ENCODE measurements at regions not wholly inside any gene's neighbourhood (a gene's known extent, or its start where the extent isn't known, plus 50 kb on each side); places are given as distances from the start of the nearest gene placed in this dataset.

GRCh38 chr2:144132357-144132756 lies 387.6 kb downstream of the ZEB2 start:
- Histone ChIP-seq H3K4me1 (ENCODE audit: insufficient read depth, low read length, poor library complexity, severe bottlenecking) (peaks cover 7% of the 10 kb centered on the region), H3K9me3 (ENCODE audit: low read depth, low read length, poor library complexity, severe bottlenecking) (no peaks in the 10 kb centered on the region), H3K4me3 (ENCODE audit: low read depth, low read length, poor library complexity, severe bottlenecking) (no peak overlapping the region), H3K27ac (ENCODE audit: low read depth, low read length, poor library complexity, severe bottlenecking) (no peak overlapping the region), H3K27me3 (replicated peaks; ENCODE audit: insufficient read depth, low read depth, low read length, poor library complexity) (no peaks in the 10 kb centered on the region), H3K36me3 (ENCODE audit: insufficient read depth, low read length, poor library complexity, severe bottlenecking) (no peaks in the 10 kb centered on the region)
- CTCF ChIA-PET: no interaction called here
- no TSS peak for BruUV-seq (replicated peaks)
- POLR2A ChIA-PET (ENCODE audit: low non-redundant PET): no interaction called here
- intact Hi-C loops (cut with micrococcal nuclease; ENCODE audit: unreplicated experiment): no loop called here
- DNase-seq (ENCODE audit: low spot score): no peak
- no peak for TF ChIP-seq EZH2 (IDR thresholded peaks at IDR 0.05; ENCODE audit: borderline replicate concordance, low read depth, low read length, poor library complexity, severe bottlenecking)
- TF ChIP-seq CTCF (conservative IDR thresholded peaks at IDR 0.05; ENCODE audit: low read depth, low read length): no peak

GRCh38 chr2:144131042-144131441 lies 388.9 kb downstream of the ZEB2 start:
- Histone ChIP-seq H3K36me3 (ENCODE audit: insufficient read depth, low read length, poor library complexity, severe bottlenecking) (no peaks in the 10 kb centered on the region), H3K9me3 (ENCODE audit: low read depth, low read length, poor library complexity, severe bottlenecking) (no peaks in the 10 kb centered on the region), H3K27ac (ENCODE audit: low read depth, low read length, poor library complexity, severe bottlenecking) (no peak overlapping the region), H3K4me1 (ENCODE audit: insufficient read depth, low read length, poor library complexity, severe bottlenecking) (peaks cover 4% of the 10 kb centered on the region), H3K4me3 (ENCODE audit: low read depth, low read length, poor library complexity, severe bottlenecking) (no peak overlapping the region), H3K27me3 (replicated peaks; ENCODE audit: insufficient read depth, low read depth, low read length, poor library complexity) (no peaks in the 10 kb centered on the region)
- DNase-seq (ENCODE audit: low spot score): no peak
- ChIA-PET CTCF (no interaction called here), POLR2A (ENCODE audit: low non-redundant PET) (no interaction called here)
- TF ChIP-seq EZH2 (IDR thresholded peaks at IDR 0.05; ENCODE audit: borderline replicate concordance, low read depth, low read length, poor library complexity, severe bottlenecking) (no peak), CTCF (conservative IDR thresholded peaks at IDR 0.05; ENCODE audit: low read depth, low read length) (no peak)
- BruUV-seq (replicated peaks): no TSS peak
- intact Hi-C loops (cut with micrococcal nuclease; ENCODE audit: unreplicated experiment): no loop called here

- Histone ChIP-seq H3K36me3 (ENCODE audit: insufficient read depth, low read length, poor library complexity, severe bottlenecking) (no peaks in the 10 kb centered on the region), H3K9me3 (ENCODE audit: low read depth, low read length, poor library complexity, severe bottlenecking) (no peaks in the 10 kb centered on the region), H3K27ac (ENCODE audit: low read depth, low read length, poor library complexity, severe bottlenecking) (no peak overlapping the region), H3K4me3 (ENCODE audit: low read depth, low read length, poor library complexity, severe bottlenecking) (no peak overlapping the region), H3K4me1 (ENCODE audit: insufficient read depth, low read length, poor library complexity, severe bottlenecking) (peaks cover 4% of the 10 kb centered on the region), H3K27me3 (replicated peaks; ENCODE audit: insufficient read depth, low read depth, low read length, poor library complexity) (no peaks in the 10 kb centered on the region)
- no peak for DNase-seq (ENCODE audit: low spot score)
- TF ChIP-seq CTCF (conservative IDR thresholded peaks at IDR 0.05; ENCODE audit: low read depth, low read length) (no peak), EZH2 (IDR thresholded peaks at IDR 0.05; ENCODE audit: borderline replicate concordance, low read depth, low read length, poor library complexity, severe bottlenecking) (no peak)
- BruUV-seq (replicated peaks): no TSS peak
- ChIA-PET POLR2A (ENCODE audit: low non-redundant PET) (no interaction called here), CTCF (interaction anchor here (0.7 kb wide), 1 partner anchor 28 kb away, joined by 3 read pairs; no protein-coding TSS in a partner anchor)
- intact Hi-C loops (cut with micrococcal nuclease; ENCODE audit: unreplicated experiment): no loop called here
These were observed 389.4 kb downstream of the ZEB2 start for GRCh38 chr2:144130551-144130950.
